ENCODE measurements at regions not wholly inside any gene's neighbourhood (a gene's known extent, or its start where the extent isn't known, plus 50 kb on each side); places are given as distances from the start of the nearest gene placed in this dataset.
"Not testable (repeated sequence)": the region's sequence is repeated elsewhere in the genome, so short reads cannot be mapped to it uniquely, and the experiment has no call there.

GRCh38 chr10:53387562-53387961 lies 615.0 kb upstream of the MBL2 start:
- H3K27me3 Mint-ChIP-seq = no peaks in the 10 kb centered on the region

GRCh38 chr10:53382543-53382942 lies 610.0 kb upstream of the MBL2 start:
- Mint-ChIP-seq H3K27ac (no peak overlapping the region), H3K9me3 (peaks cover 0 to under 1% of the 10 kb centered on the region in 2 donors), H3K27me3 (no peaks in the 10 kb centered on the region)

More at GRCh38 chr10:53387562-53387961, 615.0 kb upstream of the MBL2 start:
- DNase-seq (no peak), ATAC-seq (no peak)
- no peak overlapping the region for H3K27ac Mint-ChIP-seq
- H3K4me3 Mint-ChIP-seq = no peak overlapping the region
- no peaks in the 10 kb centered on the region for H3K4me1 Mint-ChIP-seq
- H3K9me3 Mint-ChIP-seq = peaks cover 9 to 10% of the 10 kb centered on the region in 2 donors

GRCh38 chr10:53379956-53380355 lies 607.4 kb upstream of the MBL2 start:
- Mint-ChIP-seq H3K9me3 (peaks cover 5 to 8% of the 10 kb centered on the region in 2 donors), H3K4me1 (no peaks in the 10 kb centered on the region), H3K27me3 (no peaks in the 10 kb centered on the region), H3K27ac (no peak overlapping the region), H3K4me3 (no peak overlapping the region)
- ATAC-seq = no peak
- DNase-seq = no peak

More at GRCh38 chr10:53382543-53382942, 610.0 kb upstream of the MBL2 start:
- ATAC-seq (no peak), DNase-seq (no peak)
- no peak overlapping the region for H3K4me3 Mint-ChIP-seq
- no peaks in the 10 kb centered on the region for H3K4me1 Mint-ChIP-seq

GRCh38 chr10:53370347-53370746 lies 597.8 kb upstream of the MBL2 start:
- ATAC-seq = no peak

GRCh38 chr10:53361936-53362335 lies 589.4 kb upstream of the MBL2 start:
- DNase-seq (no peak), ATAC-seq (no peak)
- H3K9me3 Mint-ChIP-seq = peaks cover 0 to 19% of the 10 kb centered on the region in 2 donors
- no peak overlapping the region for H3K4me3 Mint-ChIP-seq
- H3K27ac Mint-ChIP-seq = no peak overlapping the region
- no peaks in the 10 kb centered on the region for H3K27me3 Mint-ChIP-seq
- no peaks in the 10 kb centered on the region for H3K4me1 Mint-ChIP-seq

More at GRCh38 chr10:53370347-53370746, 597.8 kb upstream of the MBL2 start:
- DNase-seq = no peak
- no peaks in the 10 kb centered on the region for H3K27me3 Mint-ChIP-seq
- no peak overlapping the region for H3K4me3 Mint-ChIP-seq
- peaks cover 23 to 35% of the 10 kb centered on the region in 2 donors for H3K9me3 Mint-ChIP-seq
- no peaks in the 10 kb centered on the region for H3K4me1 Mint-ChIP-seq
- H3K27ac Mint-ChIP-seq = no peak overlapping the region

- H3K4me1 Mint-ChIP-seq = no peaks in the 10 kb centered on the region
- H3K27me3 Mint-ChIP-seq = no peaks in the 10 kb centered on the region
- H3K9me3 Mint-ChIP-seq = peaks cover 0 to 19% of the 10 kb centered on the region in 2 donors
- no peak overlapping the region for H3K27ac Mint-ChIP-seq
- DNase-seq (no peak), ATAC-seq (no peak)
- no peak overlapping the region for H3K4me3 Mint-ChIP-seq
These were observed 588.7 kb upstream of the MBL2 start for GRCh38 chr10:53361281-53361680.

- not testable (repeated sequence) for H3K27me3 Mint-ChIP-seq, ATAC-seq, H3K27ac Mint-ChIP-seq, H3K4me3 Mint-ChIP-seq, H3K4me1 Mint-ChIP-seq, DNase-seq
- H3K9me3 Mint-ChIP-seq = peaks cover 0 to 15% of the 10 kb centered on the region in 2 donors
These were observed 586.4 kb upstream of the MBL2 start for GRCh38 chr10:53358978-53359377.

GRCh38 chr10:53358536-53358935 lies 586.0 kb upstream of the MBL2 start:
- Mint-ChIP-seq H3K27me3 (no peaks in the 10 kb centered on the region), H3K27ac (no peak overlapping the region), H3K4me1 (no peaks in the 10 kb centered on the region), H3K4me3 (no peak overlapping the region), H3K9me3 (peaks cover 0 to 15% of the 10 kb centered on the region in 2 donors)
- DNase-seq (no peak), ATAC-seq (no peak)

GRCh38 chr10:53357587-53357986 lies 585.0 kb upstream of the MBL2 start:
- Mint-ChIP-seq H3K9me3 (peaks cover 0 to 15% of the 10 kb centered on the region in 2 donors), H3K27ac (no peak overlapping the region), H3K4me3 (no peak overlapping the region), H3K4me1 (no peaks in the 10 kb centered on the region), H3K27me3 (no peaks in the 10 kb centered on the region)
- no peak for ATAC-seq
- DNase-seq = no peak

- ATAC-seq = no peak
- Mint-ChIP-seq H3K4me1 (no peaks in the 10 kb centered on the region), H3K27ac (no peak overlapping the region)
These were observed 584.2 kb upstream of the MBL2 start for GRCh38 chr10:53356616-53357349.

GRCh38 chr10:53342531-53342930 lies 569.9 kb upstream of the MBL2 start:
- H3K27ac Mint-ChIP-seq, ATAC-seq, DNase-seq, H3K4me3 Mint-ChIP-seq, H3K4me1 Mint-ChIP-seq, H3K27me3 Mint-ChIP-seq: not testable (repeated sequence)
- peaks cover 0 to 13% of the 10 kb centered on the region in 2 donors for H3K9me3 Mint-ChIP-seq

More at GRCh38 chr10:53356616-53357349, 584.2 kb upstream of the MBL2 start:
- Mint-ChIP-seq H3K4me3 (no peak overlapping the region), H3K9me3 (peaks cover 0 to 15% of the 10 kb centered on the region in 2 donors), H3K27me3 (no peaks in the 10 kb centered on the region)
- no peak for DNase-seq

- peaks cover 0 to 27% of the 10 kb centered on the region in 2 donors for H3K9me3 Mint-ChIP-seq
- not testable (repeated sequence) for H3K4me1 Mint-ChIP-seq, DNase-seq, H3K27ac Mint-ChIP-seq, H3K4me3 Mint-ChIP-seq, ATAC-seq, H3K27me3 Mint-ChIP-seq
These were observed 565.6 kb upstream of the MBL2 start for GRCh38 chr10:53338199-53338598.

- not testable (repeated sequence) for ATAC-seq, DNase-seq, H3K4me1 Mint-ChIP-seq, H3K4me3 Mint-ChIP-seq, H3K27ac Mint-ChIP-seq, H3K27me3 Mint-ChIP-seq
- peaks cover 0 to 32% of the 10 kb centered on the region in 2 donors for H3K9me3 Mint-ChIP-seq
These were observed 563.3 kb upstream of the MBL2 start for GRCh38 chr10:53335803-53336422.

- H3K27ac Mint-ChIP-seq = no peak overlapping the region
- ATAC-seq = no peak
- peaks cover 6 to 17% of the 10 kb centered on the region in 2 donors for H3K9me3 Mint-ChIP-seq
- H3K4me3 Mint-ChIP-seq = no peak overlapping the region
- no peak for DNase-seq
- H3K27me3 Mint-ChIP-seq = no peaks in the 10 kb centered on the region
- no peaks in the 10 kb centered on the region for H3K4me1 Mint-ChIP-seq
These were observed 558.9 kb upstream of the MBL2 start for GRCh38 chr10:53331460-53331859.

GRCh38 chr10:53326401-53327305 lies 554.1 kb upstream of the MBL2 start:
- H3K27me3 Mint-ChIP-seq, H3K9me3 Mint-ChIP-seq, H3K27ac Mint-ChIP-seq, ATAC-seq, H3K4me3 Mint-ChIP-seq, DNase-seq, H3K4me1 Mint-ChIP-seq: not testable (repeated sequence)

All from stimulated activated naive CD8-positive, alpha-beta T cell treated with anti-CD3 and anti-CD28 coated beads, Interleukin-15, amount 100 ng/mL, for 72 hours (primary cell).